ENCODE measurements at regions not wholly inside any gene's neighbourhood (a gene's known extent, or its start where the extent isn't known, plus 50 kb on each side); places are given as distances from the start of the nearest gene placed in this dataset.

- POLR2A ChIA-PET (ENCODE audit: unreplicated experiment): no interaction called here
- H3K9me2 ChIP-seq (replicated peaks; ENCODE audit: low read length): no peaks in the 10 kb centered on the region
- no peaks in the 10 kb centered on the region for H3K79me2 ChIP-seq (ENCODE audit: low read length)
- no peak overlapping the region for H2AFZ ChIP-seq (ENCODE audit: low read length)
- BruUV-seq (replicated peaks): no TSS peak
- ATAC-seq: no peak
- no peaks in the 10 kb centered on the region for H3K4me1 ChIP-seq (ENCODE audit: insufficient read depth, low read length)
- CTCF ChIA-PET: no interaction called here
- intact Hi-C loops (cut with micrococcal nuclease): no loop called here
- H3K9ac ChIP-seq (ENCODE audit: low read length): no peak overlapping the region
- H3K9me3 ChIP-seq (ENCODE audit: low read length): peaks cover 6% of the 10 kb centered on the region; the same call in 1 of the 2 replicates
- no peaks in the 10 kb centered on the region for H4K20me1 ChIP-seq (ENCODE audit: low read length)
- H3K27ac ChIP-seq (ENCODE audit: low read length): no peak overlapping the region
- H3K36me3 ChIP-seq (ENCODE audit: low read depth, low read length): no peaks in the 10 kb centered on the region
- no peaks in the 10 kb centered on the region for H3K27me3 ChIP-seq (ENCODE audit: low read length)
- no peak overlapping the region for H3K4me3 ChIP-seq (ENCODE audit: low read length)
- no peak for DNase-seq
- no peak overlapping the region for H3K4me2 ChIP-seq (ENCODE audit: low read length)
- no peaks in the 10 kb centered on the region for H3F3A ChIP-seq (ENCODE audit: low read length, unreplicated experiment)
- TF ChIP-seq EZH2phosphoT487 (IDR thresholded peaks at IDR 0.05; ENCODE audit: borderline replicate concordance, low read length) (no peak), CTCF (conservative IDR thresholded peaks at IDR 0.05; ENCODE audit: low read depth, low read length) (no peak), EZH2 (IDR thresholded peaks at IDR 0.05; ENCODE audit: low read length, unreplicated experiment) (no peak)
These were observed 190.1 kb downstream of the UBE3A start for GRCh38 chr15:25248583-25249235.

- ChIA-PET CTCF (no interaction called here), POLR2A (ENCODE audit: unreplicated experiment) (no interaction called here)
- BruUV-seq (replicated peaks): no TSS peak
- intact Hi-C loops (cut with micrococcal nuclease): no loop called here
- Histone ChIP-seq H3K79me2 (ENCODE audit: low read length) (no peaks in the 10 kb centered on the region), H3K9me3 (ENCODE audit: low read length) (peaks cover 10% of the 10 kb centered on the region; the same call in 1 of the 2 replicates), H3K4me2 (ENCODE audit: low read length) (no peak overlapping the region), H3K36me3 (ENCODE audit: low read depth, low read length) (no peaks in the 10 kb centered on the region), H3K4me1 (ENCODE audit: insufficient read depth, low read length) (no peaks in the 10 kb centered on the region), H4K20me1 (ENCODE audit: low read length) (no peaks in the 10 kb centered on the region), H3K9ac (ENCODE audit: low read length) (no peak overlapping the region), H2AFZ (ENCODE audit: low read length) (no peak overlapping the region), H3K4me3 (ENCODE audit: low read length) (no peak overlapping the region), H3K27me3 (ENCODE audit: low read length) (no peaks in the 10 kb centered on the region), H3K27ac (ENCODE audit: low read length) (no peak overlapping the region), H3F3A (ENCODE audit: low read length, unreplicated experiment) (no peaks in the 10 kb centered on the region), H3K9me2 (replicated peaks; ENCODE audit: low read length) (no peaks in the 10 kb centered on the region)
- DNase-seq (no peak), ATAC-seq (no peak)
- no peak for TF ChIP-seq EZH2 (IDR thresholded peaks at IDR 0.05; ENCODE audit: low read length, unreplicated experiment)
These were observed 189.4 kb downstream of the UBE3A start for GRCh38 chr15:25249236-25250010.

GRCh38 chr15:25250011-25250596, 188.7 kb downstream of the UBE3A start:
- no peaks in the 10 kb centered on the region for H4K20me1 ChIP-seq (ENCODE audit: low read length)
- no peaks in the 10 kb centered on the region for H3K27me3 ChIP-seq (ENCODE audit: low read length)
- no peak overlapping the region for H2AFZ ChIP-seq (ENCODE audit: low read length)
- ChIA-PET CTCF (no interaction called here), POLR2A (ENCODE audit: unreplicated experiment) (no interaction called here)
- no peaks in the 10 kb centered on the region for H3K9me2 ChIP-seq (replicated peaks; ENCODE audit: low read length)
- no peaks in the 10 kb centered on the region for H3K36me3 ChIP-seq (ENCODE audit: low read depth, low read length)
- intact Hi-C loops (cut with micrococcal nuclease): no loop called here
- no TSS peak for BruUV-seq (replicated peaks)
- no peak overlapping the region for H3K4me3 ChIP-seq (ENCODE audit: low read length)
- no peaks in the 10 kb centered on the region for H3F3A ChIP-seq (ENCODE audit: low read length, unreplicated experiment)
- H3K9me3 ChIP-seq (ENCODE audit: low read length): peaks cover 10% of the 10 kb centered on the region; the same call in 1 of the 2 replicates
- H3K79me2 ChIP-seq (ENCODE audit: low read length): no peaks in the 10 kb centered on the region
- no peaks in the 10 kb centered on the region for H3K4me1 ChIP-seq (ENCODE audit: insufficient read depth, low read length)
- H3K4me2 ChIP-seq (ENCODE audit: low read length): no peak overlapping the region
- no peak for DNase-seq
- ATAC-seq: no peak
- H3K9ac ChIP-seq (ENCODE audit: low read length): no peak overlapping the region
- H3K27ac ChIP-seq (ENCODE audit: low read length): no peak overlapping the region
- TF ChIP-seq EZH2phosphoT487 (IDR thresholded peaks at IDR 0.05; ENCODE audit: borderline replicate concordance, low read length) (no peak), CTCF (conservative IDR thresholded peaks at IDR 0.05; ENCODE audit: low read depth, low read length) (no peak), EZH2 (IDR thresholded peaks at IDR 0.05; ENCODE audit: low read length, unreplicated experiment) (no peak)

Measured in PC-3 (cell line).